Mesenteric fat pad (tissue), 1 donor: ENCODE measurements at regions not wholly inside any gene's neighbourhood (a gene's known extent, or its start where the extent isn't known, plus 50 kb on each side); places are given as distances from the start of the nearest gene placed in this dataset.
"Not testable (repeated sequence)": the region's sequence is repeated elsewhere in the genome, so short reads cannot be mapped to it uniquely, and the experiment has no call there.

Experiments
- DNase-seq: peaks from one replicate; pipeline ENCODE4 v3.0.0-alpha.2; 2020; ENCODE audit warnings: low spot score
- donor health status: DM: yes; HTN: yes; CAD: no.

- DNase-seq: not testable (repeated sequence)
Measured at GRCh38 chr13:18322821-18323220, 858.8 kb downstream of the TUBA3C start.

DNA sequence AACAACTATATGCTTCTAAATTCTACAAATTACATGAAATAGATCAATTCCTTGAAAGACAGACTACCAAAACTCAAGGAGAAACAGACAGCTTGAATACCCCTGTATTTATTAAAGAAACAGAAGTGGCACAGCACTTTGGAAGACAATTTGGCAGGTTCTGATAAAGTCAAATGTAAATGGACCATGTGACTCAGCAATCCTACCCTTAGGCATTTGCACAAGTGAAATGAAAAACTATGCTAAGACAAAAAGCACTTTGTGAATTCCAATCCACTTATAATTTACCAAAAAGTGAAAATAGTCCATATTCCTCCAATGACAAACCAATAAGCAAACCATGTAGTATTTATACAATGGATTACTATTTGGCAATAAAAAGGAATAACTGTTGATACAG is 862.0 kb downstream of the TUBA3C start:
- DNase-seq: not testable (repeated sequence)

DNA sequence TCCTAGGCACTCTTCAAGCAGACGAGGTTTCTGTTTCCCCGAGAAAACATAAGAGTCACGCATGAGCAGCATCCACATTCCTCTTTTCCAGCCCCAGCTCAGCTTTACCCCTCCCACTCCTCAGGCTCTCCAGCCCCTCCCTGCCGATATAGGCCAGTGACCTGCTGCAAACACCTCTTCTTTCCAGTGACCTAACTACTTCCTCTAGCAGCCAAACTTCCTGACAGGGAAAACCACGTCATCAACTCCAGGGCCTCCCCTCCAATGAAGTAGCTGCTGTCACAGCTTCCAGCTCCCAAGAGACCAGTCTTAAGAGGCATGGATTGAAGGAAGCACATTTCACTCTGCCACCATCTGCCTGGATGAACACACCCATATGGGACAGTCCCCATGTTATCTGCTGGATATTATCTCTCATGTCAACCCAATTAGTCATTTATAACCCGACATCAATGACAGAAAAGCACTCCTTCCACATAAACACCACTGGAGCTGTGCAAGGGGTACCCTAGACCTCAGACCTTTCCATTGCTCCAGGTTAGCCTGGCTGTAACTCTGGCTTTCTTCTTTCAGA is 878.3 kb downstream of the TUBA3C start:
- DNase-seq: not testable (repeated sequence)

DNA sequence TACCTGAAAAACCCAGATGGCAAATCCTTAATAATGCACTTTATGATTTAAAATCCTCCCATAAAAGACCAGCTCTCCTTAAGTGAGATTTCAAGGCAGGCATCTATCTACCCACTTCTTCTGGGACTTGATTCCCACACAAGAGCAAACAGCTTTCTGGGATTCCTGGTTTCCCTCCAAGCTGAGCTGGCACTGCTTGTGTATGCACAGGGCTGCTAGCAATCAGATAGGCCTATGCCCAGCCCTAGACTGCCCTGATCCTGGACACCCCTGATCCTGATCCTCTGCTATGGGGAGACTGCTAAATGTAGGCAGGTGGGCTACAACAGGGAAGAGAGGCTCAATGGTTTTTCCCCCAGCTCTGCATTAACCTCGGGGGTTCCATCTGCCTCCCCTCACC is 880.7 kb downstream of the TUBA3C start:
- not testable (repeated sequence) for DNase-seq

- DNase-seq: not testable (repeated sequence)
Measured at GRCh38 chr13:18297359-18297758, 884.3 kb downstream of the TUBA3C start.

DNA sequence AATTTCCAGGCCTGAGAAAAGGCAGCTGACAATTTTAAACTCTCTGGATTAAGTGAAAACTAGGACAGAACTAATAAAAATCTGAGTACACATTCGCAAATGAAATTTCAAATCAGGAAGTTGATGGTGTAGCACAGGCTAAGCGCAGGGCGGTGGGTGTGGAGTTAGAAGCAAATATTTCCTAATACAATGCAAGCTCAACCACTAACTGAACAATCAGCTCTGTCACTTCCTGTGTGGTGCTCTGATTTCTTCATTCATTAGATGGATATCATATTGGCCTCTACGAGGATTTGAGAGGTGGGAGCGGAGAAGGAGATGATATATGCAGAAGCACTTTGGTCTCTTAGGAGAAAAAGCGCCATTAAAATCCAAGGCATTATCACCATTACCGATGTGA is 885.0 kb downstream of the TUBA3C start:
- not testable (repeated sequence) for DNase-seq

- not testable (repeated sequence) for DNase-seq
Measured at GRCh38 chr13:18294311-18294710, 887.3 kb downstream of the TUBA3C start.

DNA sequence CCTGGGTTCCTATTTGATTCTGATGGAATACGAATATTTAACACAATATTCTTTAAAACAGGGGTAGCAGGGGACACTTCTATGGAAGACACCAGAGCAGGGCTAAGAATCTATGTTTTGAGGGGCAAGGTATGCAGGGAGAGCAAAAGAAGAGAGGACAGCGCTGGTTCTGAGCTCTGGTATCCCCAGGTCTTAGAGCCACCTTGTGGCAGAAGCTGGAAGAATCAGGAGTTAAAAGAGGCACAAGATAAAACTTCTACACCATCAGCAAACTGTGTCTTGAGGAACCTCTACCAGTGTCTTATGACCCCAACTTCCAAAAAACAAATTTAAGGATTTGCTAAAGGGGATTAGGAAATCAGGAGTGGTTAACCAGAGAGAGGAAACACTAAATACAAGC is 894.8 kb downstream of the TUBA3C start:
- DNase-seq: not testable (repeated sequence)

DNA sequence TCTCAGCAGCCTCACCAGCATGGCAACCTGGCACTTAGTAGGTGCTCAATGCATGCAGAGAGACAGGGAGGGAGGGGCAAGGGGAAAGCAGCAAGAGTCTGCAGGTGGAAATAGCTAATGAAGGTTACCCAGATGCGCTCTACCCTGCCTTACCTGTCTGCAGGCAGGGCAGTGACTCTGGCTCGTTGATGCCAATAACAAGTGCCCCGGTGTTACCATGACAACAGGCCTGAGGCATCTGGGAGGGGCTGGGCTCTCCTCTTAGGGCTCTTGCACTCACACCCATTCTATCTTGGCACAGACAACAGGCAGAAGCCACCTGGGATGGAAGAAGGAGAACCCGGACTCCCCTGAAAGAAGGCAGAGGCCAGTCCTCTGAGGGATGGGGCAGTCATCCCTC is 896.0 kb downstream of the TUBA3C start:
- DNase-seq: not testable (repeated sequence)

DNA sequence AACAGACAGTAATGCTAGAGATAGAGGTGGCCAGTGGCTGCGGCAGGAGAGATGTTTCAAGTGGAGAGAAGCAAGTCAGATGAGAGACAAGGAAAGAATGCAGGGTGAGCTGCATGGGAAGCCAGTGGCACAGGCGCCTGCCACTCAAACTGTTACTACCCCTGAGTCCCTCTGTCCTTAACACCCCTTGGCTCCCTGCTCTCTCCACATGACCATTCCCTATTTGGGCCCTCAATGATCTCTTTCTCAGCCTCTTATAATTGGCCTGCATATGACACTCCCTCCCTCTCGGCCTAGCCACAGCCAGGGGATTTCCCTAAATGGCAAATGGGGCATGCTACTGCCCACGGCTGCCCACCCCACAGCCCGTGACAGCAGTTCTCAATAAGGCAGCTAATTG is 897.6 kb downstream of the TUBA3C start:
- DNase-seq: not testable (repeated sequence)

DNA sequence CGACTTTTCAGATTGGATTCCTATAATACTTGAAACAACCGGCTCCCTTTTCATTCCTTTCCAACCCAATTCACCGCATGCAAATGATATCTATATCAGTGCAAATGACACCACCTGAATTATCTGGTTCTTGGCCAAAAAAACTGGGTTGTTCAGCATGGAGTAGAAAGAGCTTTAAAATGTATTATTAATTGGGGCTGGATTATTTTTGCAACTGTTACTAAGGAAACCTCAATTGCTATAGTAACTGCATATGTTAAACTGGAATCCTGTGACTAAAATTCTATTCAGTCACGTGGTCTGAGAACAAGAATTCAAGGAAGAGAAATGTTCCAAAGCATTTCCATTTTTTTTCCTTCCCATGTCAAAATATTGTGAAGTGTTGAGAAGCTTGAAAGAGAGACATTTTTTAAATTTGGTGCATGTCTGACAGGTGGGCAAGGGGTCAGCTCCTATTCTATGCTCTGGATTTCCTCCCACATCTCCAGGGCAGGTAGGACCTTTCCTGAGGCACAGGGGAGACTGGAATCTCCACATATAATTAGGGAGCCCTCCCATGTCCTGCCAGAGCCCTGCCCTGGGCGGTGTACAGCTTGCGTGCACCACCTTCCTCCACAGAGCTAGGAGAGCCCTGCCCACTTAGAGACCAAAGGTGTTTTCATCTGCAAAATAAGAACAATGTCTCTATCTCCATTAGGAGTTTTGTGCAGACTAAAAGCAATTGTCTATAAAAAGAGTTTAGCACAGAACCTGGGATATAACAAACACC is 899.6 kb downstream of the TUBA3C start:
- DNase-seq: not testable (repeated sequence)

- not testable (repeated sequence) for DNase-seq
Measured at GRCh38 chr13:18280904-18281828, 900.5 kb downstream of the TUBA3C start.

DNA sequence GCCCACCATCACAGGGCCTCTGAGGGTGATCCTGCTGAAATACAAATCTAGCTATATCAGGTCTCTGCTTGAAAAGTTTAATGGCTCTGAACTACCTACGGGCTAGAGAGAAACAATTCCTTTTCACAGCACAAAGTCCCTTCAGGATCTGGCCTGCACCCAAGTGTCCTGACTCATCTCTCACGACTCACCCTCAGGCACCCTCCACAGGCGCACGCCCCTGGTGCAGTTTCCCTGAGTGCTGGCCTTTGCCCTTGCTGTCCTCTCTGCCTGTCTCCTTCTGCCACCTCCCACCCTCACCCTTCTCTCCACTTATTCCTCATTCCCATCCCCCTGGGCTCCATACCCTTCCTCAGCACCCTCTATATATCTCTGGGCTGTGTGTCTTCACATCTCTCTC is 901.7 kb downstream of the TUBA3C start:
- not testable (repeated sequence) for DNase-seq

GRCh38 chr13:18277372-18277771 is 904.3 kb downstream of the TUBA3C start:
- DNase-seq: not testable (repeated sequence)

GRCh38 chr13:18276280-18276679 is 905.3 kb downstream of the TUBA3C start:
- not testable (repeated sequence) for DNase-seq

DNA sequence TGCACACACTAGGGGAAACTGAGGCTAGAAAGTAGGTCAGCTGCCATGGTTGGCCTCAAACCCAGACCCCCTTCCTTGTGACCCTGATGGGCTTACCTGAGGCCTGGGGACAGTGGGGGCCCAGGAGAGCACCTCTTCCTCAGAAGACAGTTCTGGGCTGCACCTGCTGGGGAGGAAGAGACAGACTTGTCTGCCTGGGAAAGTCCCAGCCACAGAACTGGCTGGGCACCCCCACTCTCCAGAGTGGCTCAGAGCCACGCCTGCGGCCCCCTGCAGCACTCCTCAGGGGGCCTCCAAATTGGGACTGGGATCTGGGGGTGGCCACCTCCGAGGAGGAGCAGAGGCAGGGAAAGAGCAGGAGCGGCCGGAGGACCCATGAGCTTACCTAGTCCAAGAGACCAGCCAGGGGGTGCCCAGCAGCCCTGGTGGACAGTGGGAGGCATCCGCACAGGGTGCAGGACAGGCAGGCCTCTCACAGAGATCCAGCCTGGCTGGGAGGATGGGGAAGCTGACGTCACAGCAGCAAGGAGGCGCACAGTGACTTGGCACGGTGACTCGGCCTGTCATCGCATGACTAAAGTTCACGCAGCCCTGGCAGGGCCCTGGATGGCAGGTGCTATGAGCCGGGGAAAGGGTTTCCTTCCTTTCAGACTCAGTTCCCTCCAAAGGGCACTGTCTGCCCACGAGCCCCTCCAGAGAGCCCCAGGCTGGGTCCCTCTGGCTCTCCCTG is 907.7 kb downstream of the TUBA3C start:
- DNase-seq: not testable (repeated sequence)

DNA sequence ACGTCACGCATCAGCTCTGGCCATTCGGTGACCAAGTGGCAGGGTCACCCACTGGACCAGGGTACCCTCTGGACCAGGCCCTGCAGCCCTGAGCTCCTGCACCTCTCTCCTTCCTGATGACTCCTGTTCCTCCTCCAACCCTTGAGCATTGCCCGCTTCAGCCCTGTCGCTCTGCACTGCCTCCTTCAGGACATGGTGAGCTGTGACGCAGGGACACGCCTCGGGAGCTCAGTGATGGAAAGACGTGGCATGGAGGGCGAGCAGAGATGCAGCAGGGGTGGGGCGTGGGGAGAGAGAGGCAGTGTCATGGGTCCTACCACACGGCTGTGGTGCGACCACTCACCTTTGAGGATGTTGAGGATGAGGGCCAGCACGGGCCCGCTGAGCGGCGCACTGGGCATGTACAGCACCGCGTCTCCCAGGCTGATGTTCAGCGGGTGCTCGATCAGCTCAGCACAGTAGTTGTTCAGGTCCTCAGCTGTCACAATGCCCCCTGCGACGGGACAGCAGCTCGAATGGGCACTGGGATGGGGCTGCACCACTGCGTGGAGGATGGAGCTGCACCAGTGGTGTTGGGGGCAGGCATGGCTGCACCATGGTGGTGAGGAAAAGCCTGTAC is 922.7 kb downstream of the TUBA3C start:
- not testable (repeated sequence) for DNase-seq

DNA sequence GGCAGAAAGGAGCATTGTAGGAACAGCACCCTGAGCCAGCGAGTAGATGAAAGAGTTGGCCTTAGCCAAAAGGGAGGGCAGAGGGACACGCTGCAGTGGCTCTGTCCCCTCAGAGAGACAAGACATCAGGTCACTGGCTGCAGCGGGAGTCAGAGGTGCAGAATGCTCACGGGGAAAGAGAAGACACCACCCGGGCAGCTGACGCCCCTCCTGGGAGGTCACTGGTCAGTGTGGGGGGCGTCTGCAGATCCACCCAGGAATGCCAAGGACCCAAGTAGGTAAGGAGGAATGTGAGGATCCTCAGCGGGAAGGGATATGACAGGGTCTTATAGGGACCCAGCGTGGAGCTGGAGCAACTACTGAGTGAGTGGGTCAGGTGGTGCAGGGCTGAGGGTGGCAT is 923.9 kb downstream of the TUBA3C start:
- not testable (repeated sequence) for DNase-seq

DNA sequence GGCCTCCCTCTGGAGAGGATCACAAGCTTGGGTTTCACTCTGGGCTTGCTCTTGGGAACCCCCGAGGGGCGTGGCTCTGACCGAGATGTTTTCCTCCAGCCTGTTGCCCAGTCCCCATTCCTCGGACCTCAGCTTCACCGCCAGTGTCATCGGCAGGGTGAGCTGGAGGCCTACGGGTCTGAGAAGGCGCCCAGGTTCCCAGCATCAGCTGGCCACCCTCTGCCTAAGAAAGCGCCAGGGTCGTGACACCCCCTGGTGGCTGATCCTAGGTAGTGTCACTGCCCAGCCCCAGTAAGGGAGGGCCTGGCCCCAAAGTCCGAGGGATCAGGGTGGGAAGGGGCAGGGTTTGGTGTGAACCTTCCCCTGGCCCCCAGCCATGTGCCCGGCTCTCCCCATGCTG is 928.8 kb downstream of the TUBA3C start:
- not testable (repeated sequence) for DNase-seq

DNA sequence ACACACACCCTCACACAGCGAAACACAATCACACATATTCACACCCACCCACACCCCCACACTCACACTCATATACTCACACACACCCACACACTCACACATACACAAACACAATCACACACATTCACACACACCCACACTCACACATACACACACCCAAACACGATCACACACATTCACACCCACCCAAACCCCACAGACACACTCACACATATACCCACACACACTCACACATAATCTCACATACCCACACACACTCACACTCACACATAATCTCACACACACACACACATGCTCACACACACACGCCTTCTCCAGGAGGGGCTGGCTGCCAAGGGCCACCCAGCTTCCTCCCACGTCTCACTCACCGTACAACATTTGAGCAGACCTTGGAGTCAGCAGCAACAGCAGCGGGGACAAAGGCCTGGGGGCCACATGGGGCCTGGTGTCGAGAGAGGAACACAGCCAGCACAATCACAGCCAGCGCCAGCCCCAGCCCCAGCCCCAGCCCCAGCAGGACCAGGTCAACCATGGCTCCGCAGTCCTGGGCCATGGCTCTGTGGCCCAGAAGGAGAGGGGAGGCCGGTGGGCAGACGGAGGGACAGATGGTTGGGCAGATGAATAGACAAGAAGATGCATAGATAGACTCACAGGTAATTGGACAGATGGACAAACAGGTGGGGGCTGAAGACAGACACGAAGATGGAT is 932.9 kb downstream of the TUBA3C start:
- DNase-seq: not testable (repeated sequence)
